GM18870 (cell line): ENCODE measurements at regions not wholly inside any gene's neighbourhood (a gene's known extent, or its start where the extent isn't known, plus 50 kb on each side); places are given as distances from the start of the nearest gene placed in this dataset.

Experiments
- ATAC-seq: cut with Tn5 transposase; IDR thresholded peaks from one replicate; pipeline ENCODE4 v1.9.1; 2021; ENCODE audit warnings: moderate library complexity; ENCODE audit not compliant: unreplicated experiment

- ATAC-seq, result no peak
Observed at GRCh38 chr17:413706-414380, 61.2 kb upstream of the RPH3AL start.

GRCh38 chr17:413016-413350, 60.4 kb upstream of the RPH3AL start:
- ATAC-seq, result no peak

- ATAC-seq, result no peak
Observed at GRCh38 chr17:412211-413015, 59.8 kb upstream of the RPH3AL start.

- ATAC-seq, result no peak
Observed at GRCh38 chr17:411421-412120, 59.0 kb upstream of the RPH3AL start.

GRCh38 chr17:410543-411401, 58.2 kb upstream of the RPH3AL start:
- peak; percentile 9 for ATAC-seq

GRCh38 chr17:409848-410542, 57.4 kb upstream of the RPH3AL start:
- ATAC-seq, result peak; percentile 81

GRCh38 chr17:409308-409847, 56.8 kb upstream of the RPH3AL start:
- no peak for ATAC-seq

- no peak for ATAC-seq
Observed at GRCh38 chr17:404703-405102, 52.1 kb upstream of the RPH3AL start.
